Naive B cell (primary cell): ENCODE measurements at regions not wholly inside any gene's neighbourhood (a gene's known extent, or its start where the extent isn't known, plus 50 kb on each side); places are given as distances from the start of the nearest gene placed in this dataset.
A peak's percentile ranks its signal among the peaks of the same experiment; 100 is the strongest.

ENCODE experiments used
- ATAC-seq, 2 donors: fragments of 150-1000 bp; cut with Tn5 transposase; 2 replicates each; pipeline ENCODE4 v1.10.0; 2021; ENCODE audit warnings: low read depth in 2 of 2, mild to moderate bottlenecking in 2 of 2, moderate library complexity in 2 of 2
- DNase-seq: peaks from one replicate; pipeline ENCODE4 v3.0.0; 2022
- H3K27ac Mint-ChIP-seq, 6 donors: one replicate each; pipeline ENCODE4 v1.8.0; 2020 to 2022; ENCODE audit warnings: mild to moderate bottlenecking in 6 of 6, mixed read lengths in 6 of 6, moderate library complexity in 5 of 6, inconsistent platforms in 2 of 6
- H3K27me3 Mint-ChIP-seq, 3 donors: one replicate each; pipeline ENCODE4 v1.8.0; 2021 to 2022; ENCODE audit warnings: mixed read lengths in 3 of 3, mild to moderate bottlenecking in 1 of 3
- H3K36me3 Mint-ChIP-seq, 2 donors: one replicate each; pipeline ENCODE4 v1.8.0; 2020 to 2022; ENCODE audit warnings: mixed read lengths in 2 of 2, inconsistent platforms in 1 of 2, mild to moderate bottlenecking in 1 of 2
- H3K4me1 Mint-ChIP-seq, 3 donors: one replicate each; pipeline ENCODE4 v1.8.0; 2020 to 2022; ENCODE audit warnings: mixed read lengths in 3 of 3, inconsistent platforms in 1 of 3, mild to moderate bottlenecking in 1 of 3, moderate library complexity in 1 of 3
- H3K4me3 Mint-ChIP-seq, 8 donors: one replicate each; pipeline ENCODE4 v1.8.0; 2020 to 2022; ENCODE audit warnings: mild to moderate bottlenecking in 8 of 8, mixed read lengths in 8 of 8, moderate library complexity in 8 of 8, inconsistent platforms in 2 of 8
- H3K9me3 Mint-ChIP-seq, 7 donors: one replicate each; pipeline ENCODE4 v1.8.0; 2020 to 2022; ENCODE audit warnings: mixed read lengths in 7 of 7, mild to moderate bottlenecking in 5 of 7, inconsistent platforms in 2 of 7, moderate library complexity in 1 of 7

GRCh38 chr11:104830508-104830907 lies 67.8 kb downstream of the CASP12 start:
- DNase-seq, result no peak
- no peaks in the 10 kb centered on the region for H3K27me3 Mint-ChIP-seq
- H3K4me3 Mint-ChIP-seq, result no peak overlapping the region
- peak overlapping the region in 1 of 6 donors; percentile 27 for H3K27ac Mint-ChIP-seq
- H3K4me1 Mint-ChIP-seq, result peaks cover 0 to 21% (median 9%) of the 10 kb centered on the region in 3 donors
- H3K9me3 Mint-ChIP-seq, result peaks cover 0 to 11% (median 4%) of the 10 kb centered on the region in 7 donors
- ATAC-seq, result no peak
- H3K36me3 Mint-ChIP-seq, result no peaks in the 10 kb centered on the region

GRCh38 chr11:104830080-104830479 lies 68.2 kb downstream of the CASP12 start:
- Mint-ChIP-seq H3K9me3 (peaks cover 0 to 11% (median 4%) of the 10 kb centered on the region in 7 donors), H3K27me3 (no peaks in the 10 kb centered on the region), H3K4me3 (no peak overlapping the region), H3K36me3 (no peaks in the 10 kb centered on the region), H3K27ac (peak overlapping the region in 1 of 6 donors; percentile 35), H3K4me1 (peaks cover 0 to 21% (median 9%) of the 10 kb centered on the region in 3 donors)
- ATAC-seq (no peak), DNase-seq (no peak)

GRCh38 chr11:104826772-104827171 lies 71.5 kb downstream of the CASP12 start:
- Mint-ChIP-seq H3K4me1 (peaks cover 4 to 18% (median 13%) of the 10 kb centered on the region in 3 donors), H3K27ac (peak overlapping the region in 1 of 6 donors; percentile 46), H3K27me3 (no peaks in the 10 kb centered on the region), H3K9me3 (peaks cover 0 to 2% (median 1%) of the 10 kb centered on the region in 7 donors), H3K4me3 (no peak overlapping the region), H3K36me3 (no peaks in the 10 kb centered on the region)
- DNase-seq (no peak), ATAC-seq (no peak)

GRCh38 chr11:104823657-104824056 lies 74.6 kb downstream of the CASP12 start:
- no peak for ATAC-seq
- no peaks in the 10 kb centered on the region for H3K27me3 Mint-ChIP-seq
- no peaks in the 10 kb centered on the region for H3K9me3 Mint-ChIP-seq
- H3K4me3 Mint-ChIP-seq, result no peak overlapping the region
- H3K4me1 Mint-ChIP-seq, result peaks cover 4 to 14% (median 13%) of the 10 kb centered on the region in 3 donors
- no peaks in the 10 kb centered on the region for H3K36me3 Mint-ChIP-seq
- H3K27ac Mint-ChIP-seq, result peak overlapping the region in 3 of 6 donors; percentile 28 to 85 (median 77)
- no peak for DNase-seq

GRCh38 chr11:104820431-104820830 lies 77.8 kb downstream of the CASP12 start:
- ATAC-seq (no peak), DNase-seq (no peak)
- Mint-ChIP-seq H3K4me3 (no peak overlapping the region), H3K36me3 (no peaks in the 10 kb centered on the region), H3K9me3 (no peaks in the 10 kb centered on the region), H3K27ac (no peak overlapping the region), H3K4me1 (peaks cover 7 to 11% (median 10%) of the 10 kb centered on the region in 3 donors), H3K27me3 (no peaks in the 10 kb centered on the region)

- peak overlapping the region in 2 of 6 donors; percentile 39 to 48 for H3K27ac Mint-ChIP-seq
- no peak for ATAC-seq
- no peaks in the 10 kb centered on the region for H3K36me3 Mint-ChIP-seq
- no peak for DNase-seq
- H3K27me3 Mint-ChIP-seq, result no peaks in the 10 kb centered on the region
- H3K4me3 Mint-ChIP-seq, result no peak overlapping the region
- no peaks in the 10 kb centered on the region for H3K9me3 Mint-ChIP-seq
- H3K4me1 Mint-ChIP-seq, result peaks cover 7 to 11% (median 9%) of the 10 kb centered on the region in 3 donors
Measured at GRCh38 chr11:104819603-104820002, 78.7 kb downstream of the CASP12 start.

- Mint-ChIP-seq H3K4me3 (no peak overlapping the region), H3K4me1 (peaks cover 4 to 7% (median 6%) of the 10 kb centered on the region in 3 donors), H3K9me3 (no peaks in the 10 kb centered on the region), H3K27me3 (no peaks in the 10 kb centered on the region), H3K27ac (peak overlapping the region in 4 of 6 donors; percentile 10 to 66 (median 44)), H3K36me3 (no peaks in the 10 kb centered on the region)
- no peak for DNase-seq
- no peak for ATAC-seq
Measured at GRCh38 chr11:104819107-104819506, 79.2 kb downstream of the CASP12 start.

GRCh38 chr11:104817973-104818372 lies 80.3 kb downstream of the CASP12 start:
- no peaks in the 10 kb centered on the region for H3K36me3 Mint-ChIP-seq
- H3K4me1 Mint-ChIP-seq, result peaks cover 0 to 4% (median 3%) of the 10 kb centered on the region in 3 donors
- ATAC-seq (no peak), DNase-seq (no peak)
- no peaks in the 10 kb centered on the region for H3K27me3 Mint-ChIP-seq
- H3K9me3 Mint-ChIP-seq, result no peaks in the 10 kb centered on the region
- H3K27ac Mint-ChIP-seq, result no peak overlapping the region
- H3K4me3 Mint-ChIP-seq, result no peak overlapping the region

- Mint-ChIP-seq H3K36me3 (no peaks in the 10 kb centered on the region), H3K9me3 (no peaks in the 10 kb centered on the region), H3K4me3 (no peak overlapping the region), H3K4me1 (peaks cover 0 to 3% (median 0%) of the 10 kb centered on the region in 3 donors), H3K27me3 (no peaks in the 10 kb centered on the region), H3K27ac (peak overlapping the region in 1 of 6 donors; percentile 7)
- no peak for ATAC-seq
- no peak for DNase-seq
Measured at GRCh38 chr11:104813532-104813931, 84.7 kb downstream of the CASP12 start.

- ATAC-seq, result no peak
- Mint-ChIP-seq H3K27me3 (no peaks in the 10 kb centered on the region), H3K36me3 (no peaks in the 10 kb centered on the region), H3K4me1 (no peaks in the 10 kb centered on the region), H3K27ac (peak overlapping the region in 1 of 6 donors; percentile 39), H3K9me3 (no peaks in the 10 kb centered on the region), H3K4me3 (no peak overlapping the region)
- DNase-seq, result no peak
Measured at GRCh38 chr11:104812103-104812788, 86.0 kb downstream of the CASP12 start.

- peaks cover 14 to 15% (median 15%) of the 10 kb centered on the region in 3 donors for H3K4me1 Mint-ChIP-seq
- ATAC-seq (no peak), DNase-seq (no peak)
- H3K27ac Mint-ChIP-seq, result peak overlapping the region in 2 of 6 donors; percentile 15 to 50
- H3K4me3 Mint-ChIP-seq, result no peak overlapping the region
- H3K9me3 Mint-ChIP-seq, result no peaks in the 10 kb centered on the region
- no peaks in the 10 kb centered on the region for H3K27me3 Mint-ChIP-seq
- no peaks in the 10 kb centered on the region for H3K36me3 Mint-ChIP-seq
Measured at GRCh38 chr11:104803776-104804175, 94.5 kb downstream of the CASP12 start.

- ATAC-seq, result peak; percentile 83 to 84
- H3K27me3 Mint-ChIP-seq, result no peaks in the 10 kb centered on the region
- DNase-seq, result peak; percentile 20
- peak overlapping the region in 5 of 6 donors; percentile 49 to 88 (median 81) for H3K27ac Mint-ChIP-seq
- peaks cover 2 to 19% (median 7%) of the 10 kb centered on the region in 7 donors for H3K9me3 Mint-ChIP-seq
- H3K4me3 Mint-ChIP-seq, result peak overlapping the region; percentile 29 to 92 (median 84)
- peaks cover 27 to 38% (median 30%) of the 10 kb centered on the region in 3 donors for H3K4me1 Mint-ChIP-seq
- peaks cover 6 to 7% of the 10 kb centered on the region in 2 donors for H3K36me3 Mint-ChIP-seq
Measured at GRCh38 chr11:104799251-104799650, 99.0 kb downstream of the CASP12 start.

GRCh38 chr11:104798789-104799188 lies 99.5 kb downstream of the CASP12 start:
- ATAC-seq (peak; percentile 82 to 84), DNase-seq (peak; percentile 30)
- Mint-ChIP-seq H3K4me1 (peaks cover 26 to 35% (median 31%) of the 10 kb centered on the region in 3 donors), H3K9me3 (peaks cover 2 to 19% (median 7%) of the 10 kb centered on the region in 7 donors), H3K27me3 (no peaks in the 10 kb centered on the region), H3K4me3 (peak overlapping the region; percentile 71 to 92 (median 84)), H3K27ac (peak overlapping the region; percentile 66 to 88 (median 82)), H3K36me3 (peaks cover 6 to 7% of the 10 kb centered on the region in 2 donors)

GRCh38 chr11:104796301-104796700 lies 102.0 kb downstream of the CASP12 start:
- Mint-ChIP-seq H3K27me3 (no peaks in the 10 kb centered on the region), H3K4me3 (no peak overlapping the region), H3K36me3 (peaks cover 6 to 7% of the 10 kb centered on the region in 2 donors), H3K9me3 (peaks cover 2 to 19% (median 7%) of the 10 kb centered on the region in 7 donors), H3K4me1 (peaks cover 23 to 33% (median 31%) of the 10 kb centered on the region in 3 donors), H3K27ac (no peak overlapping the region)
- DNase-seq, result no peak
- ATAC-seq, result no peak
